Superior temporal gyrus (tissue), 1 donor: ENCODE measurements at regions not wholly inside any gene's neighbourhood (a gene's known extent, or its start where the extent isn't known, plus 50 kb on each side); places are given as distances from the start of the nearest gene placed in this dataset.
"Not testable (repeated sequence)": the region's sequence is repeated elsewhere in the genome, so short reads cannot be mapped to it uniquely, and the experiment has no call there.

Experiments used
- DNase-seq: peaks from one replicate; pipeline ENCODE4 v3.0.0-alpha.2; 2016; ENCODE audit errors: extremely low spot score

- DNase-seq, result no peak
Measured at GRCh38 chr3:135558150-135558783, 407.3 kb upstream of the PPP2R3A start.

GRCh38 chr3:135558906-135559305 is 406.6 kb upstream of the PPP2R3A start:
- DNase-seq, result no peak

GRCh38 chr3:135559802-135560201 is 405.7 kb upstream of the PPP2R3A start:
- no peak for DNase-seq

GRCh38 chr3:135560847-135561246 is 404.7 kb upstream of the PPP2R3A start:
- DNase-seq, result no peak

- DNase-seq, result no peak
Measured at GRCh38 chr3:135564696-135565095, 400.8 kb upstream of the PPP2R3A start.

GRCh38 chr3:135565546-135565945 is 400.0 kb upstream of the PPP2R3A start:
- no peak for DNase-seq

- no peak for DNase-seq
Measured at GRCh38 chr3:135567223-135567622, 398.3 kb upstream of the PPP2R3A start.

GRCh38 chr3:135576751-135577150 is 388.8 kb upstream of the PPP2R3A start:
- no peak for DNase-seq

GRCh38 chr3:135581806-135582205 is 383.7 kb upstream of the PPP2R3A start:
- DNase-seq, result no peak

GRCh38 chr3:135582800-135583199 is 382.7 kb upstream of the PPP2R3A start:
- no peak for DNase-seq

GRCh38 chr3:135596563-135596962 is 369.0 kb upstream of the PPP2R3A start:
- DNase-seq, result no peak

- DNase-seq, result no peak
Measured at GRCh38 chr3:135597855-135598254, 367.7 kb upstream of the PPP2R3A start.

GRCh38 chr3:135598597-135598996 is 366.9 kb upstream of the PPP2R3A start:
- DNase-seq, result no peak

GRCh38 chr3:135604512-135604911 is 361.0 kb upstream of the PPP2R3A start:
- DNase-seq, result not testable (repeated sequence)

- DNase-seq, result no peak
Measured at GRCh38 chr3:135618123-135618522, 347.4 kb upstream of the PPP2R3A start.

- DNase-seq, result no peak
Measured at GRCh38 chr3:135621184-135621920, 344.2 kb upstream of the PPP2R3A start.

- no peak for DNase-seq
Measured at GRCh38 chr3:135622215-135622614, 343.3 kb upstream of the PPP2R3A start.

GRCh38 chr3:135622656-135623055 is 342.9 kb upstream of the PPP2R3A start:
- no peak for DNase-seq

- no peak for DNase-seq
Measured at GRCh38 chr3:135623558-135623957, 342.0 kb upstream of the PPP2R3A start.

- DNase-seq, result no peak
Measured at GRCh38 chr3:135627057-135627456, 338.5 kb upstream of the PPP2R3A start.

GRCh38 chr3:135629701-135630408 is 335.7 kb upstream of the PPP2R3A start:
- no peak for DNase-seq

- no peak for DNase-seq
Measured at GRCh38 chr3:135632556-135633065, 332.9 kb upstream of the PPP2R3A start.

GRCh38 chr3:135633078-135633477 is 332.4 kb upstream of the PPP2R3A start:
- DNase-seq, result no peak
